ENCODE measurements at regions not wholly inside any gene's neighbourhood (a gene's known extent, or its start where the extent isn't known, plus 50 kb on each side); places are given as distances from the start of the nearest gene placed in this dataset.

GRCh38 chr13:61010358-61010757 lies 405.3 kb downstream of the PCDH20 start (continued):
- TF ChIP-seq, protein P1, sequence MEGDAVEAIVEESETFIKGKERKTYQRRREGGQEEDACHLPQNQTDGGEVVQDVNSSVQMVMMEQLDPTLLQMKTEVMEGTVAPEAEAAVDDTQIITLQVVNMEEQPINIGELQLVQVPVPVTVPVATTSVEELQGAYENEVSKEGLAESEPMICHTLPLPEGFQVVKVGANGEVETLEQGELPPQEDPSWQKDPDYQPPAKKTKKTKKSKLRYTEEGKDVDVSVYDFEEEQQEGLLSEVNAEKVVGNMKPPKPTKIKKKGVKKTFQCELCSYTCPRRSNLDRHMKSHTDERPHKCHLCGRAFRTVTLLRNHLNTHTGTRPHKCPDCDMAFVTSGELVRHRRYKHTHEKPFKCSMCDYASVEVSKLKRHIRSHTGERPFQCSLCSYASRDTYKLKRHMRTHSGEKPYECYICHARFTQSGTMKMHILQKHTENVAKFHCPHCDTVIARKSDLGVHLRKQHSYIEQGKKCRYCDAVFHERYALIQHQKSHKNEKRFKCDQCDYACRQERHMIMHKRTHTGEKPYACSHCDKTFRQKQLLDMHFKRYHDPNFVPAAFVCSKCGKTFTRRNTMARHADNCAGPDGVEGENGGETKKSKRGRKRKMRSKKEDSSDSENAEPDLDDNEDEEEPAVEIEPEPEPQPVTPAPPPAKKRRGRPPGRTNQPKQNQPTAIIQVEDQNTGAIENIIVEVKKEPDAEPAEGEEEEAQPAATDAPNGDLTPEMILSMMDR (IDR thresholded peaks at IDR 0.05 in 2 of 3, conservative IDR thresholded peaks at IDR 0.05 in 1 of 3; ENCODE audit: control insufficient read depth in 2 of 3, extremely low read depth in 1 of 3, insufficient read depth in 1 of 3, low read depth in 3 of 3, low read length in 3 of 3), result no peak
- TF ChIP-seq ZNF592 (IDR thresholded peaks at IDR 0.05) (no peak), CEBPZ (IDR thresholded peaks at IDR 0.05; ENCODE audit: low read depth, low read length) (no peak), SMAD5 (IDR thresholded peaks at IDR 0.05; ENCODE audit: low read depth) (no peak), PKNOX1 (IDR thresholded peaks at IDR 0.05) (no peak)
- TF ChIP-seq, protein P2, sequence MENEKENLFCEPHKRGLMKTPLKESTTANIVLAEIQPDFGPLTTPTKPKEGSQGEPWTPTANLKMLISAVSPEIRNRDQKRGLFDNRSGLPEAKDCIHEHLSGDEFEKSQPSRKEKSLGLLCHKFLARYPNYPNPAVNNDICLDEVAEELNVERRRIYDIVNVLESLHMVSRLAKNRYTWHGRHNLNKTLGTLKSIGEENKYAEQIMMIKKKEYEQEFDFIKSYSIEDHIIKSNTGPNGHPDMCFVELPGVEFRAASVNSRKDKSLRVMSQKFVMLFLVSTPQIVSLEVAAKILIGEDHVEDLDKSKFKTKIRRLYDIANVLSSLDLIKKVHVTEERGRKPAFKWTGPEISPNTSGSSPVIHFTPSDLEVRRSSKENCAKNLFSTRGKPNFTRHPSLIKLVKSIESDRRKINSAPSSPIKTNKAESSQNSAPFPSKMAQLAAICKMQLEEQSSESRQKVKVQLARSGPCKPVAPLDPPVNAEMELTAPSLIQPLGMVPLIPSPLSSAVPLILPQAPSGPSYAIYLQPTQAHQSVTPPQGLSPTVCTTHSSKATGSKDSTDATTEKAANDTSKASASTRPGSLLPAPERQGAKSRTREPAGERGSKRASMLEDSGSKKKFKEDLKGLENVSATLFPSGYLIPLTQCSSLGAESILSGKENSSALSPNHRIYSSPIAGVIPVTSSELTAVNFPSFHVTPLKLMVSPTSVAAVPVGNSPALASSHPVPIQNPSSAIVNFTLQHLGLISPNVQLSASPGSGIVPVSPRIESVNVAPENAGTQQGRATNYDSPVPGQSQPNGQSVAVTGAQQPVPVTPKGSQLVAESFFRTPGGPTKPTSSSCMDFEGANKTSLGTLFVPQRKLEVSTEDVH (IDR thresholded peaks at IDR 0.05; ENCODE audit: low read depth, partially characterized antibody), result no peak

Measured in GM12878 (cell line).